Right lung (tissue), 2 donors: ENCODE measurements at regions not wholly inside any gene's neighbourhood (a gene's known extent, or its start where the extent isn't known, plus 50 kb on each side); places are given as distances from the start of the nearest gene placed in this dataset.

Experiments
- DNase-seq, 2 donors: peaks; one replicate each; pipeline ENCODE4 v3.0.0-alpha.2; 2013

DNA sequence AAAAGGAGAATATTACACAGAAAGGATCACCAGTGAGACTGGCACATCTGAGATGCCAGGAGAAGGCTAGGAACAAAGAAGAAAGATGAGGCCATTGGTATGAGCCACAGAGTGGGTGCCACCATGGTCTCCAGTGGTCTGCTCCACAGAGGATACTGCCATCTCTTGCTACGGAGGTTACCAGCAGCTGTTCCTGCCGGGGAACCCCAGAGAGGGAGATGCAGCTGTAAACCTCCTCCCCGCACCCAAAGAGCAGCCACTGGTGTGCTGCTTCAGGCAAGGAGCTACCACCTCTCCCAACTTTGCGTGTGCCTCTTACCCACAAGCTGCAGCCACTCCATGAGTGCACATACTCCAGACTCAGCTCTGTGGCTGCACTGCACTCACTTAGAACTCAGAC, 201.5 kb upstream of the RTL1 start:
- DNase-seq = no peak

DNA sequence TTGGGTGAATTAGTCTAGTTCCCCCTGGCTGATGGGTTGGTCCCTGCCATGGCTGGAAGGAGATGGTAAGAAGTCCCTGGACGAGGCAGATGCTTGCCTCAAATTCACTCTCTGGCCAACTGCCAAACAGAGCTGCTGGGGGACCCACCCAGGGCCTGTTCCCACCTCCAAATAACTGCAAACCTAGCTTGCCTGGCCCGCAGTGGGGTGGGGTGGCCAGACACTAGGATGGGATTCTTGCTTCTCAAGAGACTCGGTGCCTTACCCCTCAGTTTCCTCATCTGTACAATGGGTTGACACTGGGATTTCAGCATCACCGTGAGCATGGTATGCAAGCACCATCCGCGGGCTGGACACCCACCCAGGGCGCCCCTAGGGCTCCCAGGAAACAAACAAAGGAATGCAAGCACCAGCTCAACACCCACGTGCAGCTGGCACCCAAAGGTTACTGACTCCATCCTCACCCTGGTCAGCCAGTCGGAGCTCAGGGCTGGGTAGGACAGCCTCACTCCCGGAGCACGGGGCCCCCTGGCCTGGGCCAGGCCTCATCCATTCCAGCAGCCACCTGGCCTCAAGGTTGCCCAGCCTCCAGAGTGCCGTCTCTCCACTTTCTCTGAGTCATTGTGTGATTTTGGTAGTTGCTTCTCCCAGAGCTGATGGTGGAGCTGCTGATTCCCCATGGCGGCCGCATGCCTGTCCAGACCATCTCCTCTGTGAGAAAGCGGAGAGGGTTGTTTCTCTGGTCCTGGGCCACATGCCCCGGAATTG, 205.2 kb upstream of the RTL1 start:
- no peak for DNase-seq

DNA sequence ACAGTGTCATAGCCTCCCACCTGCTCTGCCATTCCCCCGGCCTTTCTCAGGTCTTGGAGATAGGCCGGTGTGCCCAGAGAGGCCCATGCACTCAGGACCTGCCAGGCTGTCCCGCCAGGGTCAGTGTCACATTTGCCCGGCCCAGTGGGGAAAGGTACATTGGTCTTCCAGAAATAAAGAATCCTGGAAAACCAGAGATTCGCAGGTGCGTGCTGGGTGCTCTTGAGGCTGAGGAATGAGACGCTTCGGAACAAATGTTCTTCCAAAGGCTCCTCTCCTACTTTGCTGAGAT, 205.8 kb upstream of the RTL1 start:
- DNase-seq = no peak

DNA sequence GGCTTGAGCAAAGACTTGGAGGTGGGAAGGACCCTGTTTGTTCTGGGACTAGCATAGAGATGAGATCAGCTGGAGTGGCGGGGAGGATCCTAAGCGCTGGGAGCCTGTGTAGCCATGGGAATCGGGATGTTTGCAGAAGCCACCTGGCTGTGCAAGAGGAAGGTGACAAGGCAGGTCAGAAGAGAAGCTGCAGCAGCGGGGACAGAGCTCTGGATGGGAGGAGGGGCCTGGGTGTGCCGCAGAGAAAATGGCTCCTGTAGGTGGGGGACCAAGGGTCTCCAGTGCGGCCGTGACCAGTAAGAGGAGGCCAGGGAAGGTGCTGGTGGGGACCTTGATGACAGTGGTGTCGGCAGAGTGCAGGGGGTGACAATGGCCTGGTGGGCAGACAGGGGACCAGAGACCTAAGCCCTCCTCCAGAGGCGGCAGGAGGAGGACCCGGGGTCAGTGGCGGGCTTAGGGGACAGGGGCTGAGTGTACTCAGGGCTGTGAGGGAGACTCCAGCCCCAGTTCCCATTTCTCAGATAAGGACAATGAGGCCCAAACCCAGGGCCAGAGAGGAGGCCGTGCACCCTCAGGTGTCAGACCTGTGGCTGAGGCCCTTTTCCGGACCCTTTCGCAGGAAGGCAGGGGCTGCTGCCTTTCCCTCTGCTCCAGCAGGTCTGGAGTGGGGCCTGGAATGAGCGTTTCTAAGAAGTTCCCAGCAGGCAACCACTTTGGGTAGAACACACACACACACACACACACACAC, 206.6 kb upstream of the RTL1 start:
- no peak for DNase-seq

DNA sequence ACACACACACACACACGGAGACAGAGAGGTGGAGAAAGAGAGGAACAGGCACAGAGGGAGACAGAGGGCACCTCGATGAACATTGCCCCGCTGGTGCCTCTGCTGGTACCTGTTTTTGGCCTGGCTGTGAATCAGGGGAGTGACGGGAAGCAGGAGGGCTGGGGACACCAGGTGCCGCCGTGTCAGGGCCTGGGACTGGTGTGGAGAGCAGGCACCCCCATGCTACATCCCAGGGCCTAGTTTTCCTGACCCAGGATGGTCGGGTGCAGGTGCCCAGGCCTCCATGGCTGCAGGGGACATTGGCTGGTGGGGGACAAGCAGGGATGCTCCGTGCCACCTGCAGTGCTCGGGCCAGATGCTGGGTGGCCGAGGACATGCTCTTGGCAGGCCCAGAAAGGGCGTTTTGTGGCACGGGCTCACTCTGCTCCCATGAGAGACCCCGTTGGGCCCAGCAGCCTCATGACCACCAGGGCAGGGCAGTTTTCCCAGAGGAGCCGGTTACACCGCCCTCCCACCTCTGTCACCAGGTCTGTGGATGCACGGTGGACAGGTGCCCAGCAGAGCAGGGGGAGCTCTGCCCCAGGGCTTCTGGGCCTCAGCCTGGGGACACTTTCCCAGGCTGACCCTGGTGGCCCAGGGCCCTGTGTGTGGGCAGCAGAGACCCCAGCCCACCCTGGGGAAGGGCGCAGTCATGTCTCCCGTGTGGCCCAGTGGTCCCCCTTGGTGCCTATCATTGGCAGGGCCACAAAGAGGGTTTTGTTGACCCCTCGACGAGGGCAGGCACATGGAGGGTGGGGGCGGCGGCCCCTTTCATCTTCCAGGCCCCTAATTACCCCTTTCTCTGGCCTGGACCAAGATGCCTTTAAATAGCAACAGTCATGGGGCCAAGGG, 207.5 kb upstream of the RTL1 start:
- DNase-seq = no peak

DNA sequence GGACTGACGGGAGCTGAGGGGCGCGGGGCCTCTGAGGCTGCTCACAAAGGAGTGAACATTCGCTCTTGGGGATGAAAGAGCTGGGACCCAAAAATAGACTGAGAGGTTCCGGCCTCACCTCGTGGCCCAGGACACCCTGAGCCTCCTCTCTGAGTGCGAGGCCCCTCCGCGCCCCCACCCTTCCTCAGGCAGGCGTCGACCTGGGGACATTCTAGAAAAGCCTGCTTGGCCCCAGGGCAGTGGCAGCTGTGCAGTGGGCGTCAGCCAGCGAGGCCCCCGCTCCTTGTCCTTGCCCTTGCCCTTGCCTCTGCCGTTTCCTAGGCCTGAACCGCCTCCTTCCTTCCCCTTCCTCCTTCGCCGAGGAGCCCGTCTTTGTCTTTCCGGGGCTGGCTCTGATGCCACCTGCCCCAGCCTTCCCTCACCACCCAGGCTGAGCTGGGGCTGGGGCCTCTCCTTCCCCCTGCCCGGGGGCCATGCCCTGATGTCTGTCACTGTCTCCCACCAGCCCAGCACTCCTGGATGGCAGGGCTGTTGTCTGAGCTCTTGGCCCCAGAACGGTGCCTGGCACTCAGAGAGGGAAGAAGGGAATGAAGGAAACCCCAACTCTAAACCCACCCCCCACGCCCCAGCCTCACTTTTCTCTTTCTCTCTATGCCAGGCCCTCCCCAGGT, 208.2 kb upstream of the RTL1 start:
- no peak for DNase-seq

DNA sequence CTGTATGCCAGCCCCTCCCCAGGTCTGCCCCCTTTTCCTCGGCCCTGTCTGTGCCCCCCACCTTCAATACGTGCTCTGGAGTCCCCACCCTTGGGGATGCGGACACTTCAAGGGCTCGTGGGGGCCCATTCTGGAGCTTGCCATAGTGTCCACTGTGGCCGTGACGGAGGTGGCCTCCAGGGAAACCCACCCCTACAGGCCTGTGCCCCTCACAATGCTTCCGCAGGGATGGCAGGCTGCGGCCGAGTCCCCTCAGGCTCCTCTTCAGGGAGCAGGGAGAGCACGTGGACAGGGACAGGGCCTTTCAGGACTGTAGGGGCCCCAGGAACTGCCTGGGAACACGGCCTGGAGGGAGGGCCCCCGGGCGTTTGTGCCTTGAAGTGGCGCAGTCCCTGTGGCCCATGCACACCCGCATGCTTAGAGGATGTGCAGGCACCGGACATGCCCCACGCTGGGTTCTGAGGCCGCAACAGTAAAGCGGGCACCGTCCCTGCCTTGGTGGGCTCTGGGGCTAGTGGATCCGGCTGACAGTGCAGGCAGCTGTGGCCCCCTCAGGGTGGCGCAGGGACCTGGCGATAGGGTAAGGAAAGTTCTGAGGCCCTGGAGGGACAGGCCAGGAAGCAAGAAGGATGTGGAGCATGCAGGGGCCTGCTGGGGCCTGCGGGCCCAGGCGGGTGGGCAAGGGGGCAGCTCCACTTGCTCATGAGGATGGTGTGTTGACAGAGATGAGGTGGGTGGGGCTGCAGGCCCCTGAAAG, 209.0 kb upstream of the RTL1 start:
- DNase-seq = no peak

DNA sequence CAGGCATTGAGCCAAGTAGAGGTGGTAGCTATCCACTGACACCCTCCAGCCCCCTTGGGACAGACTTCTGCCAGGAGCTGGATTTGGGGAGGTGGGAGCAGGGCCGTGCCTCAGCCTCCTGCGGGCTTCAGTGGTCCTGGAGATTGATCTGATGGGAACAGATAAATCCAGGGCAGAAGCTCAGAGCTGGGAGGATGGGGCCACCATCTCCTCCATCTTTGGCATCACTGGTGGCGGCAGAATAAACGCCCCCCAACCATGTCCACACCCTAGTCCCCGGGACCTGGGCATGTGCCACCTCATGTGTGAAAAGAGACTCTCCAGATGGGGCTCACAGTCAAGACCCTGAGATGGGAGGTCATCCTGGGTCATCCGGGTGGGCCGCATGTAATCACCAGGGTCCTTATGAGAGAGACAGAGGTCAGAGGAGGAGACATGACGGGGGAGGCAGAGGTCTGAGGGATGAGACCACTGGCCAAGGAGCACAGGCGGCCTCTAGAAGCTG, 209.6 kb upstream of the RTL1 start:
- DNase-seq = no peak

DNA sequence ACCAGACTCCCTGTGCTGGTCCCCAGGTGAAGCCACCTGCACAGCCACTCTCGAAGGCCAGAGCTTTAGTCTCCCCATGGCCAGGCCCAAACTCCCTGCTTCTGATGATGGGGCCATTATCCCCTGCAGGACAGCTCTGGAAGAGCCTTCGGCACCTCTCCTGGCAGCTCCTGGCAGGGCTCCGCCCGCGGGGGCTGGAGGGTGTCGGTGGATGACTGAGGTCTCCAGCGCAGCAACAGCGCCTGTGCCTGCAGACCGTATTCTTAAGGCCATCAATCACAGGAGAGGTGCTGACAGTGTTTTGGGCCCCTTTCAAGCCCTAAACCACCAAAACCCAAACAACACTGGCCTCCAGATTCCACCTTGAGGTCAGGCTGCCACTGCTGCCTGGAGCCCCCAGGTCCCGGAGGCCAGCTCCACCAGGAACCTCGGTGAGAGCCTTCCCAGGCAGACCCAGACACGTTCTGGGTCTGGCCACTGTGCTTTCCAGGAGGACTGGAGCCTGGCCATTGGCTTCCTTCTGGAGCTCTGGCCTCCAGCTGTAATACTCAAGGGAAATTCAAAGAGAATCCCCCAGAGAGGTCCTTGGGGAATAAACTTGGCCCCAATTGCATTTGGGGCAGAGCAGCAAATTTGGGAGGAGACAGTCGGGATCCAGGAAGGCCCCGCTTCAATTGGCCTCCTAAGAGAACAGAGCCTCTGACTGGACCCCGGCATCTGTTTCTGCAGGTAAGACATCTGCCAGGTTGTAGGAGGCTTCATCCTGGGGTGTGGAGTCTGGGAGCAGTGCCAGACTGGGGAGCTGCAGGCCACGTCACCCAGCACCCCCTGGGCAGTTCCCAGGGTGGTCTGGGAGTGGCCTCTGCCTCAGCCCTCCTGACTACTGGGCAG, 210.6 kb upstream of the RTL1 start:
- no peak for DNase-seq

DNA sequence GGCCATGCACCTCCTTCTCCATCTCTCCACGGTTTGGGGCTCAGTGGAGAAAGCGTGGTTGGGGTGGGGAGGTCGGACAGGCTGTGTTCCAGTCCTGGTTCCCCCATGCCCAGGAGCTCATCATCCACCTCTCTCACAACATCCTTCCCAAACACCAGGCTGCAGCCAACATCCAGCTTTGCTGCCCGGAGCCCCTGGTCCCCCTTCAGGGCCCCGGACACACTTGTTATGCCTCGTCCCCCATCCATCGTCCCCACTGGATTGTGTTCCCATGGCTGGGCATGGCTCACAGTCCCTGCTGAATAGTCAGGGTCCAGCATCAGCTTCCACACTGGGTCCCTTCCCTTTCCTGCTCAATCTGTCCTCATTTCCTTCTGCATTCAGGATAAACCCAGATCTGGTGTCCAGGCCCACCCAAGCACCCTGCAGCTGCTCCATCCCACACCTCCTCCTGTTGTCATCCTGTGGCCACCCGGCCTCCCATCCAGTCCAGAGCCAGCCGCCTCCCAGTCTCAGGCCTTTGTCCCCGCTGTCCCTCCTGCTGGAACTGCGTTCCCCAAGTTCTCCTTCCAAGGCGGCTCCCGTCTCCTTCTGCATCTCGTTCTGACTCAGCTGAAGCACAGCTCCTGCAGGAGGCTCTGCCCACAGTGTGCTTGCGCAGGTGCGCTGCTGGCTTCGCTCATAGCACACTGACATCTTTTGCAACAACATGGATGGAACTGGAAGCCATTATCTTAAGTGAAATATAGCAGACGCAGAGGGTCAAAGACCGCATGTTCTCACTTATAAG, 211.4 kb upstream of the RTL1 start:
- no peak for DNase-seq

DNA sequence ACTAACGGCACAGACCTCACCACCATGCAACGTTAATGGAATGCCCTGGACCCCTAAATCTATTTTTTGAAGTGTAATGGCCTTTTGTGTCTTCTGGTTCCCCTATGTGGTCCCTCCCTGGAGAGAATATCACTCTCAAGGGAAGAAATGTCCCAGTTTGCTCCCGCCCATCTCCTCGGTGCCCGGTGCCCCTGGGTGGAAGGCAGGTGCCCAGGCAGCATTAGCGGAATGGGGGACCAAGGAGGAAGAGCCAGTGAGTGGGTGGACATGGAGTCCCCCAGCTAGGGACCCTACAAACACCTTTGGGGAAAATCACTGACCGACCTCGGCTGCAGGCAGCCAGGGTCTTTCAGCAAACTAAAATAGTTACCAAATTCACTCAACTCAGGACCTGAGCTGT, 212.1 kb upstream of the RTL1 start:
- no peak for DNase-seq

DNA sequence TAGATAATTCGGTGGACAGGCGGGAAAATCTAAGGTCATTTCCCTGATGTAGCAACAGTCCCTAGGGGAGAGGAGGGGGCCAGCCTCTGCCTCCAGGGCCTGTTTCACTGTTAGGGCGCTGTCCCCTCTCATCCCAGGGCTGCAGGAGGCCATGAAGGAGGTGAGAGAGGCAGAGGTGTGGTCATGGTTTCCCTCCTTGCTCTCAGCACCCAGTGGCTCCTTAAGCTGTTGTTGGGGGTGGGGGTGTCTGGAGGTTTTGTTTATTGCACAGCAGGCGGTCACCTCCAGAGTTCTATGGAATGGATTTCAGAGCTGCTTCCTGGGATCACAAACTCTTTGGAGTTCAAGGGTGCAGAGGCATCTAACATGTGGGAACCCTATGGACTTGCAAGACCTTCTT, 212.5 kb upstream of the RTL1 start:
- DNase-seq = no peak

DNA sequence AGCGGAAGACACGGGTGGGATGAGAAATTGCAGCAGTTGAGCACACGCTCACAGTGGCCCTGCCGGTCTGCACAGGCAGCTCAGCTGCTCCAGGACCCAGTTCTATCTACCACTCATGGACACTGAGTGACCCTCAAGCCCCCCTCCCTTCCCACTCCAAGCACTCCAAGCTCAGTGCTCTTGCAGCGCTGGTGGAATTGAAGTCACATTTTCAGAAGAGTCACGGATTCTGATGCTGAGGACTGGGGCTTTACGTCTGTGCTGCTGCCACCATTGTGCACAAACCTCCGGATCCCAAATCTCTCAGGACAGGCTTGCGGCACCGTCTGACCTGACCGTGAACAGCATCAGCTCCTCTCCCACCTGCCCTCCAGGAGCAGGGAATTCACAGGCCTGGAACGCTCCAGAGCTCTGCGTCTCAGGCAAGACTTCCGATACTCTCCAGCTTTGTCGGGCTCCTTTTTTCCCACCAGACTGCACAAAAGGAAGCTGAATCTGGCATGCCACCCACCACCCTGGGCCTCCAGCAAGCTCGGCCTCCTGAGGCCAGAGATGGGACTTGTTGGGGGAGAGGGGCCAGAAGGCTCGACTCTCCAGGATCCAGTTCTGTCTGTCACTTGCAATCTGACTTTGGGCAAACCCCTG, 213.1 kb upstream of the RTL1 start:
- DNase-seq = no peak

DNA sequence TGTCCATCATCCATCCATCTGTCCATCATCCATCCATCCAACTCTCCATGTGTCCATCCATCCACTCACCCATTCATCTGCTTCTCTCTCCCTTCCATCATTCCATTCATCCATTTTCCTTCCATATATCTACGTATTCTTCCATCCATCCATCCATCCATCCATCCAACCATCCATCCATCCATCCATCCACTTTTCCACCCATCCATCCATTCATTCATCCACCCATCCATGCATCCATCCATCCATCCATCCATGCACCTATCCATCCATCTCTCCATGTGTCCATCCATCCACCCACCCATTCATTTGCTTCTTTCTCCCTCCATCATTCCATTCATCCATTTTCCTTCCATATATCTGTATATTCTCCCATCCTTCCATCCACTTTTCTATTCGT, 214.0 kb upstream of the RTL1 start:
- no peak for DNase-seq

DNA sequence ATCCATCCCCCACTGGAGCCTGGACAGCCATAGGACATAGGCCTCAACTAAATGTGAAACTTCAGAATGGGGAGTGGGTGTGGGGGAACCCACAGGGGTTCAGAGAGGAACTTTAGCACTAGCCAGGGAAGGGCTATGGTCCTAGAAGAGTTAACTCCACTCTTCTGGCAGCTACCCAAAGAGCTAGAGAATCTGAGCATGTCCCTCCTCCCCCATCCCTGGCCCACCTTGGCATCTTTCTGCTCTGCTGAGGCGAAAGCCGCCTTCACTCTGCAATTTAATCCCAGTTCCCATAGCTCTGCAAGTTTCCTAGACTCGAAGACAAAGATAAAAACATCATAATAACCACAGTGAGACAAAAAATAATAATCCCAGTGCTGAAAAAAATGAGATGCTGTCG, 214.7 kb upstream of the RTL1 start:
- no peak for DNase-seq

DNA sequence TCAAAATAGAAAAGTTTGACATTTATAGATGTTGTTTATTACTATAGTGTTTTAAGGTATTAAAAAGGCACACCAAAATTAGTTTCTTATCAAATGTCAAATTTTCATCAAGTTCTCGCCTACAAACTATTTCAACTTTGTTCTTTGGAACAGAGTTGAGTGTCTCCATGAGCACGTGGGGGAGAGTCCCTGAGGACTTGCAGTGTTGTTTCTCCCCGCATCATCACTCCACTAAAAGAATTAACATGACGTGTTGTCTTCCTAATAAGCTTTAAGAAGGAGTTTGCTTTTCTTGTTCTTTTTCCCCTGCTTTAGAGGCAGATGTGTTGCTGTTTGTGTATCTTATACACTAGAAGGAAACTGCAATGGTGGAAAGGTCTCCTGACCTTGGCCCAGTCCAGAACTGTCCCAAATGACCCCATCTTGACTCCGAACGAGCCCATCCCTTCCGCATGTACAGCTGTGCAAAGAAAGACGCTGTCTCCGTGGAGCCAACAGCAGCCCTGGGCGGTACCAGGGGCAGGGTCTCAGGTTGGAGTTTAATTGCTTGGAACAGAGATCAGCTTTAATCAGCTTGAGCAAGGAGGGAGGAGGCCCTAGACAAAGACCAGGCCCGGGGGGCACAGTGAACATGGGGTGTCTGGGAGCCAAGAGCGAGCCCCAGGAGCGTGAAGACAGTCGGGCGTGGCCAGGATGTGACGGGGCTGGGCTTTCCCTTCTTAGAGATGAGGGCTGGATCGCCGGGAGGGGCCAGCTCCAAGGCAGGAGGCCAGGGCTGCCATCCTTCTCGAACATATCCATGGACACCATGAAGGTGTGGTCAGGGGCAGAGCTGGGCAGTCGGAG, 215.4 kb upstream of the RTL1 start:
- no peak for DNase-seq

DNA sequence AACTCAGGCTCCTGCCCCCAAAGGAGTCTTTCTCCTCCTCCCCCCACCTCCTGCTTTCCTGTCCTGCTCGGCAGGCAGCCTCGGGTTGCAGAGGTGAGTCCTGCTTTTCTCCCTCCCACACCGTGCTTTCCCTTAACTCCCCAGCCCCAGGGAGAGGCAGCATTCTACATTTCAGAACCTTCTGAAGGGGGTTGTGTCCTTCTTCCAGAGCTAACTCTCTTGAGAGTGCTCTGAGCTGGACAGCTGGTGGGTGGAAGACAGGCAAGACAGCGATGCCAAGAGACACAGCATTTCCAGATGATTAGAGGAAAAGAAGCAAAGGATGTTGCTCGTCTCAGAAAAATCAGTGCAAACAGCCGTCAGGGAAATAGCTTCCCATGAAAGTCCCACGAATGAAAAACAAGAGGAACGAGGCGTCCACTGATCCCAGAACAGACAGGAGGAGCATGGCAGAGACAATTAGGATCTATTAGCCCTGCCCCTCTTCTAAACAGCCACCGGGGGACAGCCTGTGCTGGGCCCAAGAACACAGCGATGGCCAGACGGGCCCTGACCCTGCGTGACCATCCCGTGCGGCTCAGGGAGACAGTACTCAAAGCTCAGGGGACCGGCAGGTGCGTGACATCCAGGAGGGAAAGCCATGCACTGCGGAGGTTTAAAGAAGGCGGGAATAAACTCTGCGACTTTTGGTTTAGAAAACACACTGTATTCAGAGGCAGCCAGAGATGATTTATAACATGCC, 216.5 kb upstream of the RTL1 start:
- no peak for DNase-seq
